ENCODE measurements at regions not wholly inside any gene's neighbourhood (a gene's known extent, or its start where the extent isn't known, plus 50 kb on each side); places are given as distances from the start of the nearest gene placed in this dataset.

- TF ChIP-seq, protein P1, sequence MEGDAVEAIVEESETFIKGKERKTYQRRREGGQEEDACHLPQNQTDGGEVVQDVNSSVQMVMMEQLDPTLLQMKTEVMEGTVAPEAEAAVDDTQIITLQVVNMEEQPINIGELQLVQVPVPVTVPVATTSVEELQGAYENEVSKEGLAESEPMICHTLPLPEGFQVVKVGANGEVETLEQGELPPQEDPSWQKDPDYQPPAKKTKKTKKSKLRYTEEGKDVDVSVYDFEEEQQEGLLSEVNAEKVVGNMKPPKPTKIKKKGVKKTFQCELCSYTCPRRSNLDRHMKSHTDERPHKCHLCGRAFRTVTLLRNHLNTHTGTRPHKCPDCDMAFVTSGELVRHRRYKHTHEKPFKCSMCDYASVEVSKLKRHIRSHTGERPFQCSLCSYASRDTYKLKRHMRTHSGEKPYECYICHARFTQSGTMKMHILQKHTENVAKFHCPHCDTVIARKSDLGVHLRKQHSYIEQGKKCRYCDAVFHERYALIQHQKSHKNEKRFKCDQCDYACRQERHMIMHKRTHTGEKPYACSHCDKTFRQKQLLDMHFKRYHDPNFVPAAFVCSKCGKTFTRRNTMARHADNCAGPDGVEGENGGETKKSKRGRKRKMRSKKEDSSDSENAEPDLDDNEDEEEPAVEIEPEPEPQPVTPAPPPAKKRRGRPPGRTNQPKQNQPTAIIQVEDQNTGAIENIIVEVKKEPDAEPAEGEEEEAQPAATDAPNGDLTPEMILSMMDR (IDR thresholded peaks at IDR 0.05): no peak
- TF ChIP-seq POLR2A (IDR thresholded peaks at IDR 0.05): no peak
Measured at GRCh38 chr12:90883456-90883855, 71.5 kb downstream of the CCER1 start.
